HG02885 (cell line): ENCODE measurements at regions not wholly inside any gene's neighbourhood (a gene's known extent, or its start where the extent isn't known, plus 50 kb on each side); places are given as distances from the start of the nearest gene placed in this dataset.

ENCODE experiments used
- ATAC-seq: cut with Tn5 transposase; IDR thresholded peaks from one replicate; pipeline ENCODE4 v1.9.1; 2021; ENCODE audit warnings: mild to moderate bottlenecking; ENCODE audit not compliant: unreplicated experiment, poor library complexity

- ATAC-seq, result no peak
Observed at GRCh38 chr18:76557026-76557575, 62.1 kb upstream of the ZNF516 start.

- ATAC-seq, result no peak
Observed at GRCh38 chr18:76554547-76555222, 59.6 kb upstream of the ZNF516 start.

- ATAC-seq, result no peak
Observed at GRCh38 chr18:76553715-76554546, 58.9 kb upstream of the ZNF516 start.

GRCh38 chr18:76548541-76548940 is 53.5 kb upstream of the ZNF516 start:
- ATAC-seq, result no peak

GRCh38 chr18:76547296-76547695 is 52.3 kb upstream of the ZNF516 start:
- ATAC-seq, result no peak

GRCh38 chr18:76546436-76546835 is 51.4 kb upstream of the ZNF516 start:
- no peak for ATAC-seq

- no peak for ATAC-seq
Observed at GRCh38 chr18:76546088-76546435, 51.0 kb upstream of the ZNF516 start.

GRCh38 chr18:76545433-76546087 is 50.5 kb upstream of the ZNF516 start:
- ATAC-seq, result no peak

- ATAC-seq, result no peak
Observed at GRCh38 chr18:76544511-76545345, 49.7 kb upstream of the ZNF516 start.
